WTC11 (cell line): ENCODE measurements at regions not wholly inside any gene's neighbourhood (a gene's known extent, or its start where the extent isn't known, plus 50 kb on each side); places are given as distances from the start of the nearest gene placed in this dataset.
A peak's percentile ranks its signal among the peaks of the same experiment; 100 is the strongest.

Experiments
- ATAC-seq: fragments of 200-7000 bp; cut with Tn5 transposase; 2 replicates; pipeline ENCODE4 v1.10.0; 2021; ENCODE audit warnings: mild to moderate bottlenecking, moderate library complexity
- CTCF ChIA-PET: fragments of 300-600 bp; sonication (Branson Sonifier 250); formaldehyde crosslinking; loops from one replicate; lab custom pipeline; 2021; ENCODE audit warnings: antibody characterized with exemption; lab: Charles Lee
- POLR2A ChIA-PET: fragments of 350-600 bp; sonication (Branson Sonifier 250); formaldehyde crosslinking; loops from one replicate; lab custom pipeline; 2021; ENCODE audit warnings: antibody characterized with exemption; lab: Charles Lee
- DNase-seq: peaks from one replicate; pipeline ENCODE4 v3.0.0; 2021; ENCODE audit warnings: low spot score
- H3K27ac Mint-ChIP-seq: 2 replicates; pipeline ENCODE4 v1.8.0; 2021; ENCODE audit warnings: mixed read lengths
- H3K27me3 Mint-ChIP-seq: 2 replicates; pipeline ENCODE4 v1.8.0; 2021; ENCODE audit warnings: low read depth, mild to moderate bottlenecking, moderate library complexity, mixed read lengths
- H3K36me3 Mint-ChIP-seq: 2 replicates; pipeline ENCODE4 v1.8.0; 2021; ENCODE audit warnings: mixed read lengths
- H3K4me1 Mint-ChIP-seq: 2 replicates; pipeline ENCODE4 v1.8.0; 2022; ENCODE audit warnings: mixed read lengths
- H3K4me3 Mint-ChIP-seq: 2 replicates; pipeline ENCODE4 v1.8.0; 2021; ENCODE audit warnings: mild to moderate bottlenecking, moderate library complexity, mixed read lengths
- H3K9me3 Mint-ChIP-seq: 2 replicates; pipeline ENCODE4 v1.8.0; 2021; ENCODE audit warnings: mixed read lengths
- E2F4 ChIP-seq: sonication (generic); formaldehyde crosslinking; IDR thresholded peaks from 2 replicates; pipeline ENCODE4 v1.8.1; 2022; ENCODE audit warnings: low read depth, mild to moderate bottlenecking, moderate library complexity, missing genetic modification reagents, borderline replicate concordance
- GTF2I ChIP-seq: fragments of 250-450 bp; sonication (Bioruptor Pico); conservative IDR thresholded peaks from 2 replicates; pipeline ENCODE4 v1.4.0; 2021; ENCODE audit warnings: mild to moderate bottlenecking
- MYBL2 ChIP-seq: sonication (generic); formaldehyde crosslinking; IDR thresholded peaks from 2 replicates; pipeline ENCODE4 v1.8.1; 2023; ENCODE audit warnings: mild to moderate bottlenecking, moderate library complexity, missing genetic modification reagents
- NFE2L1 ChIP-seq: sonication (generic); formaldehyde crosslinking; IDR thresholded peaks from 2 replicates; pipeline ENCODE4 v1.8.1; 2023; ENCODE audit warnings: missing genetic modification reagents
- NR3C1 ChIP-seq: sonication (generic); formaldehyde crosslinking; conservative IDR thresholded peaks from 2 replicates; pipeline ENCODE4 v1.8.1; 2023; ENCODE audit warnings: low read depth, mild to moderate bottlenecking, missing genetic modification reagents
- SP1 ChIP-seq: sonication (generic); formaldehyde crosslinking; conservative IDR thresholded peaks from 2 replicates; pipeline ENCODE4 v1.8.1; 2022; ENCODE audit warnings: missing genetic modification reagents
- TEAD4 ChIP-seq: sonication (generic); formaldehyde crosslinking; IDR thresholded peaks from 2 replicates; pipeline ENCODE4 v1.8.0; 2022; ENCODE audit warnings: mild to moderate bottlenecking, missing genetic modification reagents
- TP53 ChIP-seq: sonication (generic); formaldehyde crosslinking; IDR thresholded peaks from 2 replicates; pipeline ENCODE4 v1.8.1; 2023; ENCODE audit warnings: mild to moderate bottlenecking, missing genetic modification reagents
- ZNF138 ChIP-seq: sonication (generic); formaldehyde crosslinking; conservative IDR thresholded peaks from 2 replicates; pipeline ENCODE4 v1.8.1; 2022; ENCODE audit warnings: mild to moderate bottlenecking, moderate library complexity, missing genetic modification reagents
- ZNF317 ChIP-seq: sonication (generic); formaldehyde crosslinking; IDR thresholded peaks from 2 replicates; pipeline ENCODE4 v1.8.1; 2023; ENCODE audit warnings: low read depth, mild to moderate bottlenecking, moderate library complexity, missing genetic modification reagents, borderline replicate concordance
- ZNF396 ChIP-seq: fragments of 250-450 bp; sonication (Bioruptor Pico); IDR thresholded peaks from 2 replicates; pipeline ENCODE4 v1.8.0; 2021; ENCODE audit warnings: mild to moderate bottlenecking, moderate library complexity, borderline replicate concordance
- ZSCAN18 ChIP-seq: fragments of 250-450 bp; sonication (Bioruptor Pico); IDR thresholded peaks from 2 replicates; pipeline ENCODE4 v2.1.2; 2022; ENCODE audit warnings: mild to moderate bottlenecking, moderate library complexity
- TF ChIP-seq, protein P1 (sequence below): fragments of 250-450 bp; sonication (Bioruptor Pico); IDR thresholded peaks from 2 replicates; pipeline ENCODE4 v1.8.0; 2021; ENCODE audit warnings: mild to moderate bottlenecking
- TF ChIP-seq, protein P2 (sequence below): sonication (generic); formaldehyde crosslinking; IDR thresholded peaks from 2 replicates; pipeline ENCODE4 v1.8.0; 2023; ENCODE audit warnings: missing genetic modification reagents, mild to moderate bottlenecking, borderline replicate concordance
- TF ChIP-seq, protein P3 (sequence below): fragments of 250-450 bp; sonication (Bioruptor Pico); IDR thresholded peaks from 2 replicates; pipeline ENCODE4 v1.9.0; 2021; ENCODE audit warnings: moderate library complexity, mild to moderate bottlenecking, inconsistent platforms, borderline replicate concordance
- TF ChIP-seq, protein P4 (sequence below): sonication (generic); formaldehyde crosslinking; IDR thresholded peaks from 2 replicates; pipeline ENCODE4 v1.8.1; 2023; ENCODE audit warnings: mild to moderate bottlenecking, missing genetic modification reagents

DNA sequence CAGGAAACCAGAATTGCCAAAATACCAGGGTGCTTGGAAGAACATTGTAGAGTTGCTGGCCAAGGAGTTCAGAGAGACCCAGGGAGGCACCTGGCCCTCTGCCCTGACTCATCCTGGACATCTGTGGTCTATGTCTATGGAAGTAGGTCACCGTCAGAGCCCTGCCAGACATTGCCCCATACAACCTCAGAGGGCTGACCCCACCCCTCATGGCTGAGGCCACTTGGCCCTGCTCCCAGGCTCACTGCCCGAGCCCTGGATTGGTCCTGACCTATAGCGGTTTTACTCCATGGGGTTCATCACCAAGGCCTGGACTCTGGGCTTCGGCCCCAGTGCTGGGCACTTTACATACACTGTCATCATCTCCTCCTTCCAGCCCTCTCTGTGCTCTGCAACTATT lies 233.1 kb downstream of the PTPRU start (continued):
- TF ChIP-seq TP53 (CRISPR knock-in tag) = no peak

DNA sequence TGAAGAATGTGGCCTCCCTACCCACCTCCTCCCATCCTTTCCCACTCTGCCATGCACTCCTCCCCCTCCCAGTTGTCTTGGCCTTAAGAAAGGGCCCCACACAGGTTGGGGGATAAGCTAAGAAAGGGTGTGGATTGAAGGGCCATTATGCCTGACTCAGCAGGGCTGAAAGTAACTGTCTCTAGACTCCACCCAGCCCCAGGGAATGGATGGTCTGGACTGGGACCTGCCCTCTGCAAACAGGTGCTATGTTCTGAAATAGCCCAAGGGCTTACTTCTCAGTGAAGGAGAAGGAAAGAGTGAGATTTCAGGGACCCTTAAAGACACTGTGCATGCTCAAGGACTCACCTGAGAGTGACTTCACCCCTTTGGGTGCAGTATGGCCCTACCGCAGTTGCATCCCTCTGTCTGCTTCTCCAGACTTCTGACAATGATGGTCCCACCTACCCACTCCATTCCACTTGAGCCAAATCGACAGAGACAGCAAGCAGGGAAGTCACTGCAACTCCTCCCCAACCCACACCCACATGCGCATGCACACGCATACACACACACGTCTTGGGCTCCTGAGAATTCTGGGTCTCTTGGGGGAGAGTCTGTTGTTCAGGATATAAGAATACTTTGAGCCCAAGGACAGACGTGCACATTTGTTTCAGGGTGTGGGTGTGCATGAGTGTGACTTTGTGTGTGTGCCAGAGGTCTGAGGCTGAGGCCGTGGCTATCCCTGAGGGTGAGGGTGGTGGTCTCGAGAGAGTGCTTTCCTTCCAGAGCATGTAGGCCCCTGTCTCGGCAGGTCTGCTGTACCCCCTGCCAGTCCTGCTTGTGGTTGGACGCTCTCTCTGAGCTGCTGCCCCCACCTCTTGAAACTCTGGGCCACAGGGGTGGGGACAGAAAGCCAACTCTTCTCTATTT lies 231.9 kb downstream of the PTPRU start:
- no peaks in the 10 kb centered on the region; the same call in none of the 2 replicates for H3K27me3 Mint-ChIP-seq
- H3K4me3 Mint-ChIP-seq = no peak overlapping the region
- H3K36me3 Mint-ChIP-seq = peaks cover 16% of the 10 kb centered on the region
- ATAC-seq (peak; percentile 30), DNase-seq (no peak)
- no peak for TF ChIP-seq ZNF138 (CRISPR knock-in tag)
- TF ChIP-seq E2F4 (CRISPR knock-in tag) = no peak
- TF ChIP-seq ZNF317 (CRISPR knock-in tag) = no peak
- no peak for TF ChIP-seq NFE2L1 (CRISPR knock-in tag)
- TF ChIP-seq NR3C1 (CRISPR knock-in tag) = no peak
- no peak for TF ChIP-seq TEAD4 (CRISPR knock-in tag)
- TF ChIP-seq GTF2I (CRISPR knock-in tag) = no peak
- TF ChIP-seq, protein P1, sequence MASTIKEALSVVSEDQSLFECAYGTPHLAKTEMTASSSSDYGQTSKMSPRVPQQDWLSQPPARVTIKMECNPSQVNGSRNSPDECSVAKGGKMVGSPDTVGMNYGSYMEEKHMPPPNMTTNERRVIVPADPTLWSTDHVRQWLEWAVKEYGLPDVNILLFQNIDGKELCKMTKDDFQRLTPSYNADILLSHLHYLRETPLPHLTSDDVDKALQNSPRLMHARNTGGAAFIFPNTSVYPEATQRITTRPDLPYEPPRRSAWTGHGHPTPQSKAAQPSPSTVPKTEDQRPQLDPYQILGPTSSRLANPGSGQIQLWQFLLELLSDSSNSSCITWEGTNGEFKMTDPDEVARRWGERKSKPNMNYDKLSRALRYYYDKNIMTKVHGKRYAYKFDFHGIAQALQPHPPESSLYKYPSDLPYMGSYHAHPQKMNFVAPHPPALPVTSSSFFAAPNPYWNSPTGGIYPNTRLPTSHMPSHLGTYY = no peak
- TF ChIP-seq, protein P2, sequence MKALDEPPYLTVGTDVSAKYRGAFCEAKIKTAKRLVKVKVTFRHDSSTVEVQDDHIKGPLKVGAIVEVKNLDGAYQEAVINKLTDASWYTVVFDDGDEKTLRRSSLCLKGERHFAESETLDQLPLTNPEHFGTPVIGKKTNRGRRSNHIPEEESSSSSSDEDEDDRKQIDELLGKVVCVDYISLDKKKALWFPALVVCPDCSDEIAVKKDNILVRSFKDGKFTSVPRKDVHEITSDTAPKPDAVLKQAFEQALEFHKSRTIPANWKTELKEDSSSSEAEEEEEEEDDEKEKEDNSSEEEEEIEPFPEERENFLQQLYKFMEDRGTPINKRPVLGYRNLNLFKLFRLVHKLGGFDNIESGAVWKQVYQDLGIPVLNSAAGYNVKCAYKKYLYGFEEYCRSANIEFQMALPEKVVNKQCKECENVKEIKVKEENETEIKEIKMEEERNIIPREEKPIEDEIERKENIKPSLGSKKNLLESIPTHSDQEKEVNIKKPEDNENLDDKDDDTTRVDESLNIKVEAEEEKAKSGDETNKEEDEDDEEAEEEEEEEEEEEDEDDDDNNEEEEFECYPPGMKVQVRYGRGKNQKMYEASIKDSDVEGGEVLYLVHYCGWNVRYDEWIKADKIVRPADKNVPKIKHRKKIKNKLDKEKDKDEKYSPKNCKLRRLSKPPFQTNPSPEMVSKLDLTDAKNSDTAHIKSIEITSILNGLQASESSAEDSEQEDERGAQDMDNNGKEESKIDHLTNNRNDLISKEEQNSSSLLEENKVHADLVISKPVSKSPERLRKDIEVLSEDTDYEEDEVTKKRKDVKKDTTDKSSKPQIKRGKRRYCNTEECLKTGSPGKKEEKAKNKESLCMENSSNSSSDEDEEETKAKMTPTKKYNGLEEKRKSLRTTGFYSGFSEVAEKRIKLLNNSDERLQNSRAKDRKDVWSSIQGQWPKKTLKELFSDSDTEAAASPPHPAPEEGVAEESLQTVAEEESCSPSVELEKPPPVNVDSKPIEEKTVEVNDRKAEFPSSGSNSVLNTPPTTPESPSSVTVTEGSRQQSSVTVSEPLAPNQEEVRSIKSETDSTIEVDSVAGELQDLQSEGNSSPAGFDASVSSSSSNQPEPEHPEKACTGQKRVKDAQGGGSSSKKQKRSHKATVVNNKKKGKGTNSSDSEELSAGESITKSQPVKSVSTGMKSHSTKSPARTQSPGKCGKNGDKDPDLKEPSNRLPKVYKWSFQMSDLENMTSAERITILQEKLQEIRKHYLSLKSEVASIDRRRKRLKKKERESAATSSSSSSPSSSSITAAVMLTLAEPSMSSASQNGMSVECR = no peak
- TF ChIP-seq, protein P3, sequence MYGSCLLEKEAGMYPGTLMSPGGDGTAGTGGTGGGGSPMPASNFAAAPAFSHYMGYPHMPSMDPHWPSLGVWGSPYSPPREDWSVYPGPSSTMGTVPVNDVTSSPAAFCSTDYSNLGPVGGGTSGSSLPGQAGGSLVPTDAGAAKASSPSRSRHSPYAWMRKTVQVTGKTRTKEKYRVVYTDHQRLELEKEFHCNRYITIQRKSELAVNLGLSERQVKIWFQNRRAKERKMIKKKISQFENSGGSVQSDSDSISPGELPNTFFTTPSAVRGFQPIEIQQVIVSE (CRISPR knock-in tag) = no peak
- ChIA-PET POLR2A (no interaction called here), CTCF (no interaction called here)
- H3K27ac Mint-ChIP-seq = no peak overlapping the region
- peaks cover 36% of the 10 kb centered on the region for H3K9me3 Mint-ChIP-seq
- H3K4me1 Mint-ChIP-seq = peaks cover 35% of the 10 kb centered on the region

- H3K4me1 Mint-ChIP-seq = peaks cover 26% of the 10 kb centered on the region
- ChIA-PET POLR2A (no interaction called here), CTCF (no interaction called here)
- DNase-seq (no peak), ATAC-seq (no peak)
- no peak overlapping the region for H3K4me3 Mint-ChIP-seq
- peaks cover 16% of the 10 kb centered on the region for H3K36me3 Mint-ChIP-seq
- H3K27me3 Mint-ChIP-seq = no peaks in the 10 kb centered on the region; the same call in none of the 2 replicates
- H3K27ac Mint-ChIP-seq = no peak overlapping the region
- H3K9me3 Mint-ChIP-seq = peaks cover 37% of the 10 kb centered on the region
- TF ChIP-seq ZSCAN18 (CRISPR knock-in tag) = no peak
- TF ChIP-seq, protein P4, sequence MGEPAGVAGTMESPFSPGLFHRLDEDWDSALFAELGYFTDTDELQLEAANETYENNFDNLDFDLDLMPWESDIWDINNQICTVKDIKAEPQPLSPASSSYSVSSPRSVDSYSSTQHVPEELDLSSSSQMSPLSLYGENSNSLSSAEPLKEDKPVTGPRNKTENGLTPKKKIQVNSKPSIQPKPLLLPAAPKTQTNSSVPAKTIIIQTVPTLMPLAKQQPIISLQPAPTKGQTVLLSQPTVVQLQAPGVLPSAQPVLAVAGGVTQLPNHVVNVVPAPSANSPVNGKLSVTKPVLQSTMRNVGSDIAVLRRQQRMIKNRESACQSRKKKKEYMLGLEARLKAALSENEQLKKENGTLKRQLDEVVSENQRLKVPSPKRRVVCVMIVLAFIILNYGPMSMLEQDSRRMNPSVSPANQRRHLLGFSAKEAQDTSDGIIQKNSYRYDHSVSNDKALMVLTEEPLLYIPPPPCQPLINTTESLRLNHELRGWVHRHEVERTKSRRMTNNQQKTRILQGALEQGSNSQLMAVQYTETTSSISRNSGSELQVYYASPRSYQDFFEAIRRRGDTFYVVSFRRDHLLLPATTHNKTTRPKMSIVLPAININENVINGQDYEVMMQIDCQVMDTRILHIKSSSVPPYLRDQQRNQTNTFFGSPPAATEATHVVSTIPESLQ (CRISPR knock-in tag) = no peak
- TF ChIP-seq, protein P2 = no peak
- TF ChIP-seq MYBL2 (CRISPR knock-in tag) = no peak
- no peak for TF ChIP-seq SP1 (CRISPR knock-in tag)
- no peak for TF ChIP-seq ZNF396 (CRISPR knock-in tag)
Observed at GRCh38 chr1:29466258-29466657, 229.9 kb downstream of the PTPRU start.
